Mesenchymal stem cell (in vitro differentiated cells and primary cell): ENCODE measurements at regions not wholly inside any gene's neighbourhood (a gene's known extent, or its start where the extent isn't known, plus 50 kb on each side); places are given as distances from the start of the nearest gene placed in this dataset.
A peak's percentile ranks its signal among the peaks of the same experiment; 100 is the strongest.

Experiments
- DNase-seq: peaks from one replicate; pipeline ENCODE4 v3.0.0-alpha.2; 2013
- H2AFZ ChIP-seq: one replicate; pipeline ENCODE4 v1.6.1; 2013; ENCODE audit warnings: low read depth, mild to moderate bottlenecking, control low read depth, inconsistent platforms, low read length, moderate library complexity
- H2AK5ac ChIP-seq: 2 replicates; pipeline ENCODE4 v1.6.1; 2013; ENCODE audit warnings: low read length, moderate library complexity, mild to moderate bottlenecking, inconsistent platforms; ENCODE audit not compliant: severe bottlenecking
- H2BK120ac ChIP-seq: one replicate; pipeline ENCODE4 v1.6.1; 2013; ENCODE audit warnings: low read depth, mild to moderate bottlenecking, inconsistent platforms, low read length, moderate library complexity
- H2BK12ac ChIP-seq, 2 experiments: one replicate each; pipeline ENCODE4 v1.6.1; 2013; ENCODE audit warnings: inconsistent platforms in 2 of 2, low read length in 2 of 2, mild to moderate bottlenecking in 2 of 2, moderate library complexity in 2 of 2, control low read depth in 1 of 2
- H2BK15ac ChIP-seq: one replicate; pipeline ENCODE4 v1.6.1; 2013; ENCODE audit warnings: mild to moderate bottlenecking, low read depth, inconsistent platforms; ENCODE audit not compliant: poor library complexity, severe bottlenecking
- H2BK5ac ChIP-seq: 2 replicates; pipeline ENCODE4 v1.6.1; 2013; ENCODE audit warnings: low read depth, mild to moderate bottlenecking, low read length, control low read depth, inconsistent platforms; ENCODE audit not compliant: poor library complexity, severe bottlenecking
- H3K14ac ChIP-seq, 2 experiments: one replicate each; pipeline ENCODE4 v1.6.1; 2013; ENCODE audit warnings: inconsistent platforms in 2 of 2, low read length in 2 of 2, control low read depth in 1 of 2, mild to moderate bottlenecking in 1 of 2, moderate library complexity in 1 of 2
- H3K18ac ChIP-seq, 2 experiments: one replicate each; pipeline ENCODE4 v1.6.1; 2013; ENCODE audit warnings: inconsistent platforms in 2 of 2, low read length in 2 of 2, control low read depth in 1 of 2, low read depth in 1 of 2, mild to moderate bottlenecking in 1 of 2
- H3K23ac ChIP-seq, 2 experiments: one replicate each; pipeline ENCODE4 v1.6.1; 2013; ENCODE audit warnings: inconsistent platforms in 2 of 2, low read length in 2 of 2, mild to moderate bottlenecking in 2 of 2, moderate library complexity in 2 of 2, control low read depth in 1 of 2
- H3K27ac ChIP-seq: 2 replicates; pipeline ENCODE4 v1.5.1; 2013; ENCODE audit warnings: mild to moderate bottlenecking, moderate library complexity, low read length, control low read depth, inconsistent platforms; ENCODE audit not compliant: poor library complexity, severe bottlenecking
- H3K27me3 ChIP-seq, 2 experiments: 2 replicates each; pipeline versions ENCODE4 v1.6.1 to v1.7.0; 2013; ENCODE audit warnings: low read length in 2 of 2, mild to moderate bottlenecking in 2 of 2, moderate library complexity in 2 of 2, control low read depth in 1 of 2, inconsistent platforms in 1 of 2; ENCODE audit not compliant: control insufficient read depth in 1 of 2, insufficient read depth in 1 of 2
- H3K36me3 ChIP-seq, 2 experiments: 2 replicates each; pipeline versions ENCODE4 v1.6.1 to v1.7.0; 2013; ENCODE audit warnings: low read length in 2 of 2, control low read depth in 1 of 2, inconsistent platforms in 1 of 2, low read depth in 1 of 2, mild to moderate bottlenecking in 1 of 2; ENCODE audit not compliant: insufficient read depth in 2 of 2, control insufficient read depth in 1 of 2
- H3K4ac ChIP-seq, 2 experiments: one replicate each; pipeline ENCODE4 v1.6.1; 2013; ENCODE audit warnings: inconsistent platforms in 2 of 2, low read length in 2 of 2, mild to moderate bottlenecking in 2 of 2, moderate library complexity in 2 of 2, control low read depth in 1 of 2, low read depth in 1 of 2
- H3K4me1 ChIP-seq: 2 replicates; pipeline ENCODE4 v1.6.1; 2013; ENCODE audit warnings: low read depth, low read length, control low read depth; ENCODE audit not compliant: control insufficient read depth, insufficient read depth
- H3K4me2 ChIP-seq: 2 replicates; pipeline ENCODE4 v1.6.1; 2013; ENCODE audit warnings: low read length, mild to moderate bottlenecking, inconsistent platforms; ENCODE audit not compliant: poor library complexity, severe bottlenecking
- H3K4me3 ChIP-seq, 2 experiments: 2 replicates each; pipeline versions ENCODE4 v1.5.1 to v1.7.0; 2013; ENCODE audit warnings: low read length in 2 of 2, mild to moderate bottlenecking in 2 of 2, control low read depth in 1 of 2, low read depth in 1 of 2; ENCODE audit not compliant: insufficient read depth in 1 of 2
- H3K79me1 ChIP-seq: replicated peaks from 2 replicates; pipeline ENCODE4 v1.6.1; 2013; ENCODE audit warnings: mild to moderate bottlenecking, control low read depth, low read length, inconsistent platforms; ENCODE audit not compliant: poor library complexity, severe bottlenecking
- H3K9ac ChIP-seq: 2 replicates; pipeline ENCODE4 v1.7.0; 2013; ENCODE audit warnings: mild to moderate bottlenecking, low read length, moderate library complexity
- H3K9me3 ChIP-seq: 2 replicates; pipeline ENCODE4 v1.7.0; 2013; ENCODE audit warnings: mild to moderate bottlenecking, low read length; ENCODE audit not compliant: control insufficient read depth
- H4K8ac ChIP-seq: one replicate; pipeline ENCODE4 v1.6.1; 2013; ENCODE audit warnings: inconsistent platforms, mild to moderate bottlenecking, low read length, moderate library complexity
- H4K91ac ChIP-seq: one replicate; pipeline ENCODE4 v1.6.1; 2013; ENCODE audit warnings: mild to moderate bottlenecking, low read length, inconsistent platforms
- WGBS: methylation state at CpG from one replicate; pipeline ENCODE4 v1.1.7; 2013; ENCODE audit warnings: mixed read lengths; 5-methylcytosine and 5-hydroxymethylcytosine counted together

DNA sequence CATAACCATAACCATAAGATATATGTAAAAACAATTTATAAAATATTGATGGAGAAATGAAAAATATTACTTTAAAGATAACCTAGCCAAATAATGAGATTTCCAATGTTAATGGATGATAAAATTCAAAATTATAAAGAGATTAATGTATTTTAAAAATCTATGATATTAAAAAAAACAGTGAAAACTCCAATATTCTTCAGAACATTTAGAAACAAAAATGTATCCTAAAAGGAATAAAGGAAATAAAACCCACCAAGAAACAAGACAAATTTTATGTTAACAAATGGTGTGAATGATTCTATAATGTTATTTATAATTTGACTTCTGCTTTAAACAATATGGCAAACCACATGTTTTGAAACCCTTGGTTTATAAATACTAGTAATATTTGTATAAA lies 1587.8 kb downstream of the PCDH9 start:
- H3K9me3 ChIP-seq = no peaks in the 10 kb centered on the region

DNA sequence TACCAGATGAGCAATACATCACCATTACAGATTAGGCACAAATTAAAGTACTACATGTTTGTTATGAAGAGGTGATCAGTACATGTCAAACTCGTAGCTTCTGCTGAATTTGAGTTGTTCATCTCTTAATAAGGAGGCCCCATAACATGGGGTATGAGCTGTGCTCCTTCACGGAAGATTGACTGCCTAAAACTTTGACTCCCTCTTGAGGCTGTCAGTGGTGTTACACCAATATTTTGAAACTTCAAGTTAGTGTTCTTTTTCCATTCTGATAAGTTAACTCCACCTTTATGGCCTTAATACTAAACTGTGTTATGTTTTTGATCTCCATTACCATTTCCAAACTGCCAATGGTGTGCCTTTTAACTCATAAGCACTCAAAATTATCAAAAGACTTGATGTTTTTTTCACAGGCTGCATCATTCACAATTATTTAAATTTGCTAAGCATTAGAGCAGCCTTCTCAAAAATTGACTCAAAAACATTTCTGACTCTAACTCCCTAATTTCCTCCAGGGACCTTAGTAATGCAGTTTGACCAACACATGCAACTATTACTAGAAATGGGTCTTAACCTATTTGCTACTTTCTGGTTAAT lies 1591.5 kb downstream of the PCDH9 start:
- Histone ChIP-seq H4K8ac (no peak overlapping the region), H2BK5ac (no peak overlapping the region), H3K27ac (no peak overlapping the region), H3K4me1 (no peaks in the 10 kb centered on the region), H3K23ac (no peak overlapping the region), H2BK12ac (no peak overlapping the region), H2BK15ac (no peak overlapping the region), H3K9me3 (no peaks in the 10 kb centered on the region), H3K4me3 (no peak overlapping the region), H3K36me3 (no peaks in the 10 kb centered on the region), H2BK120ac (no peak overlapping the region), H3K27me3 (no peaks in the 10 kb centered on the region), H2AFZ (no peak overlapping the region), H3K4me2 (no peak overlapping the region), H4K91ac (no peak overlapping the region), H2AK5ac (no peak overlapping the region), H3K79me1 (no peaks in the 10 kb centered on the region), H3K14ac (no peak overlapping the region), H3K4ac (no peak overlapping the region), H3K18ac (no peak overlapping the region), H3K9ac (no peak overlapping the region)
- WGBS = 21% methylated on average over 2 of the region's 2 CpGs
- DNase-seq = peak; percentile 59

More for the DNA sequence above, 1587.8 kb downstream of the PCDH9 start:
- no peak overlapping the region for H4K91ac ChIP-seq
- no peak overlapping the region for H3K4ac ChIP-seq
- H2AFZ ChIP-seq = no peak overlapping the region
- DNase-seq = no peak
- H3K4me1 ChIP-seq = no peaks in the 10 kb centered on the region
- H4K8ac ChIP-seq = no peak overlapping the region
- no peak overlapping the region for H3K14ac ChIP-seq
- H3K4me2 ChIP-seq = no peak overlapping the region
- no peak overlapping the region for H2BK5ac ChIP-seq
- H2AK5ac ChIP-seq = no peak overlapping the region
- H2BK120ac ChIP-seq = no peak overlapping the region
- no peak overlapping the region for H2BK12ac ChIP-seq
- H2BK15ac ChIP-seq = no peak overlapping the region
- no peaks in the 10 kb centered on the region for H3K36me3 ChIP-seq
- no peaks in the 10 kb centered on the region for H3K79me1 ChIP-seq
- no peak overlapping the region for H3K18ac ChIP-seq
- no peak overlapping the region for H3K9ac ChIP-seq
- H3K4me3 ChIP-seq = no peak overlapping the region
- no peaks in the 10 kb centered on the region for H3K27me3 ChIP-seq
- H3K23ac ChIP-seq = no peak overlapping the region
- H3K27ac ChIP-seq = no peak overlapping the region

DNA sequence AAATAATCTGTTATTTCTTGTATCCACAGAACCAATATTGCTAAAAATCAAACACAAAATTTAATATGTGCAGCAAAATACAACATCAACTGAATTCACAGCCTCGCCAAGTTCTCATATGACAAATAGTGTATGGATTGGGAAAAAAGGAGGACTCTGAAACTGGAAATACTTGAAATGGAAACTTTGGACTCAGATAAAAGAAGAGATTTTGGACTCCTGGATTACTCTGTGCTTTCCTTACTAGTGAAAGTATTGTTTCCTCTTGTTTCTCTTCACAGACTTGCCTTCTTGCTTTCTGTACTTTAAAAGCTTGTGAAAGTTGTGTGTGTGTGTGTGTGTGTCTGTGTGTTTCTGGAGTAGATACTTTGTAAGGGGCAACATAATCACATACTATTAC lies 1596.3 kb downstream of the PCDH9 start:
- Histone ChIP-seq H3K4me2 (no peak overlapping the region), H3K4me1 (no peaks in the 10 kb centered on the region), H4K91ac (no peak overlapping the region), H2BK5ac (no peak overlapping the region), H2BK15ac (no peak overlapping the region), H2AFZ (no peak overlapping the region), H3K27me3 (no peaks in the 10 kb centered on the region), H3K4ac (no peak overlapping the region), H2BK120ac (no peak overlapping the region), H3K4me3 (no peak overlapping the region), H2BK12ac (no peak overlapping the region), H3K9ac (no peak overlapping the region), H2AK5ac (no peak overlapping the region), H3K18ac (no peak overlapping the region), H3K23ac (no peak overlapping the region), H3K27ac (no peak overlapping the region), H3K36me3 (no peaks in the 10 kb centered on the region), H3K79me1 (no peaks in the 10 kb centered on the region), H3K9me3 (no peaks in the 10 kb centered on the region), H3K14ac (no peak overlapping the region), H4K8ac (no peak overlapping the region)
- DNase-seq = no peak
- no CpG with 5 or more reads among the region's 1 CpG for WGBS

DNA sequence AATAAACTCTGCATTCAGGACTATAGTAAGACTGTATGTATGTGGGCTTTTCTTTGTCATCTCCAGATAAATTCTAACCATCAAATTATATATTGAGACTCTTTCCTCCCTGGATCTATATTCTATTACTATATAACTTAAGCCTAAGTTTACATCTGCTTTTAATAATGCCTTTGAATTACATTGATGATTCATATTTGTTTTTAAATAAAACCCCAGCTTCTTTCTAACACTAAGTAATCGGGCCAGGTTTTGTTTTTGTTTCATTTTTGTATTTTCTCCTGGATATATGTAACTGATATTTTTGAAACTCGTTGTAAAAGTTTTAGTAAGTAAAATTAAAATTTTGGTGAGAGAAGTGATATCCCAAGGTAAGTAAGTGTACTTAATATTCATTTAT lies 1599.1 kb downstream of the PCDH9 start:
- H3K79me1 ChIP-seq = no peaks in the 10 kb centered on the region
- H2BK5ac ChIP-seq = no peak overlapping the region
- no peak overlapping the region for H4K91ac ChIP-seq
- H2BK15ac ChIP-seq = no peak overlapping the region
- no peak overlapping the region for H2BK12ac ChIP-seq
- DNase-seq = no peak
- no peak overlapping the region for H4K8ac ChIP-seq
- no peaks in the 10 kb centered on the region for H3K36me3 ChIP-seq
- no CpG with 5 or more reads among the region's 2 CpGs for WGBS
- H2AK5ac ChIP-seq = no peak overlapping the region
- no peaks in the 10 kb centered on the region for H3K27me3 ChIP-seq
- H3K18ac ChIP-seq = no peak overlapping the region
- no peak overlapping the region for H3K14ac ChIP-seq
- no peak overlapping the region for H3K23ac ChIP-seq
- no peak overlapping the region for H3K27ac ChIP-seq
- no peak overlapping the region for H3K4ac ChIP-seq
- no peaks in the 10 kb centered on the region for H3K9me3 ChIP-seq
- H3K4me2 ChIP-seq = no peak overlapping the region
- no peak overlapping the region for H2BK120ac ChIP-seq
- H2AFZ ChIP-seq = no peak overlapping the region
- H3K9ac ChIP-seq = peak overlapping the region; percentile 70
- no peaks in the 10 kb centered on the region for H3K4me1 ChIP-seq
- peak overlapping the region in 1 of 2 experiments; percentile 26 for H3K4me3 ChIP-seq
